Upper lobe of right lung (tissue), 1 donor: ENCODE measurements at regions not wholly inside any gene's neighbourhood (a gene's known extent, or its start where the extent isn't known, plus 50 kb on each side); places are given as distances from the start of the nearest gene placed in this dataset.

ENCODE experiments used
- ATAC-seq: fragments of 200-7000 bp; cut with Tn5 transposase; one replicate; pipeline ENCODE4 v1.9.1; 2020; ENCODE audit warnings: mild to moderate bottlenecking, moderate library complexity
- DNase-seq: peaks from one replicate; pipeline ENCODE4 v3.0.0-alpha.2; 2020
- H3K27ac ChIP-seq: fragments of 200-600 bp; one replicate; pipeline ENCODE4 v1.8.0; 2022
- H3K27me3 ChIP-seq: fragments of 200-600 bp; one replicate; pipeline ENCODE4 v1.8.0; 2022; ENCODE audit warnings: mild to moderate bottlenecking
- H3K36me3 ChIP-seq: fragments of 200-600 bp; one replicate; pipeline ENCODE4 v1.8.0; 2022
- H3K4me1 ChIP-seq: fragments of 200-600 bp; one replicate; pipeline ENCODE4 v1.8.0; 2022
- H3K4me3 ChIP-seq: fragments of 200-600 bp; one replicate; pipeline ENCODE4 v1.8.0; 2022; ENCODE audit warnings: mild to moderate bottlenecking
- H3K9me3 ChIP-seq: fragments of 200-600 bp; one replicate; pipeline ENCODE4 v1.8.0; 2022
- CTCF ChIP-seq: fragments of 200-600 bp; IDR thresholded peaks from one replicate; pipeline ENCODE4 v1.8.0; 2022; ENCODE audit warnings: antibody characterized with exemption
- intact Hi-C: fragments of 100-400 bp; cut with DNase I; formaldehyde crosslinking; loops from one replicate; pipeline ENCODE4 v1.11.0; 2022
- donor health status: DM: no; HTN: yes; CAD: no; lungs with severe emphysema.

GRCh38 chr6:121994919-121995318, 404.5 kb upstream of the HSF2 start:
- intact Hi-C loops = no loop called here
- Histone ChIP-seq H3K4me3 (no peak overlapping the region), H3K27me3 (no peaks in the 10 kb centered on the region), H3K9me3 (no peaks in the 10 kb centered on the region), H3K36me3 (no peaks in the 10 kb centered on the region), H3K27ac (no peak overlapping the region), H3K4me1 (no peaks in the 10 kb centered on the region)
- DNase-seq = no peak
- no peak for TF ChIP-seq CTCF
- no peak for ATAC-seq

- no peak for TF ChIP-seq CTCF
- Histone ChIP-seq H3K4me1 (no peaks in the 10 kb centered on the region), H3K36me3 (no peaks in the 10 kb centered on the region), H3K27ac (no peak overlapping the region), H3K27me3 (no peaks in the 10 kb centered on the region), H3K9me3 (no peaks in the 10 kb centered on the region), H3K4me3 (no peak overlapping the region)
- no peak for DNase-seq
- no peak for ATAC-seq
- intact Hi-C loops = no loop called here
These were observed 400.8 kb upstream of the HSF2 start for GRCh38 chr6:121998631-121999030.

- H3K36me3 ChIP-seq = no peaks in the 10 kb centered on the region
- no peak for TF ChIP-seq CTCF
- intact Hi-C loops = no loop called here
- ATAC-seq (no peak), DNase-seq (no peak)
- H3K9me3 ChIP-seq = no peaks in the 10 kb centered on the region
- H3K4me3 ChIP-seq = no peak overlapping the region
- no peaks in the 10 kb centered on the region for H3K27me3 ChIP-seq
- no peak overlapping the region for H3K27ac ChIP-seq
- H3K4me1 ChIP-seq = no peaks in the 10 kb centered on the region
These were observed 399.9 kb upstream of the HSF2 start for GRCh38 chr6:121999456-122000065.

- H3K4me3 ChIP-seq = no peak overlapping the region
- ATAC-seq = no peak
- H3K27ac ChIP-seq = no peak overlapping the region
- intact Hi-C loops = no loop called here
- no peaks in the 10 kb centered on the region for H3K27me3 ChIP-seq
- H3K4me1 ChIP-seq = no peaks in the 10 kb centered on the region
- H3K9me3 ChIP-seq = no peaks in the 10 kb centered on the region
- DNase-seq = no peak
- TF ChIP-seq CTCF = no peak
- H3K36me3 ChIP-seq = no peaks in the 10 kb centered on the region
These were observed 393.8 kb upstream of the HSF2 start for GRCh38 chr6:122005661-122006060.

GRCh38 chr6:122007339-122007738, 392.1 kb upstream of the HSF2 start:
- no peak for TF ChIP-seq CTCF
- Histone ChIP-seq H3K4me3 (no peak overlapping the region), H3K36me3 (no peaks in the 10 kb centered on the region), H3K9me3 (no peaks in the 10 kb centered on the region), H3K4me1 (no peaks in the 10 kb centered on the region), H3K27ac (no peak overlapping the region), H3K27me3 (no peaks in the 10 kb centered on the region)
- ATAC-seq (no peak), DNase-seq (no peak)
- intact Hi-C loops = no loop called here
